Endothelial cell of umbilical vein (primary cell): ENCODE measurements at regions not wholly inside any gene's neighbourhood (a gene's known extent, or its start where the extent isn't known, plus 50 kb on each side); places are given as distances from the start of the nearest gene placed in this dataset.

Source experiments
- BruUV-seq: library from RNA; stranded (reverse); fragments of 400-500 nt; replicated peaks from 2 replicates; lab custom pipeline; 2021; lab: Mats Ljungman, UMichigan
- CTCF ChIA-PET: fragments of 300-600, 350-600 bp; sonication (Branson Sonifier 250); formaldehyde crosslinking; loops from one replicate; lab custom pipeline; 2021; ENCODE audit warnings: antibody characterized with exemption, inconsistent platforms; lab: Charles Lee
- POLR2A ChIA-PET: fragments of 300-600, 350-600 bp; sonication (Branson Sonifier 250); formaldehyde crosslinking; loops from one replicate; lab custom pipeline; 2021; ENCODE audit warnings: antibody characterized with exemption, inconsistent platforms; lab: Charles Lee
- DNase-seq: peaks from one replicate; pipeline ENCODE4 v3.0.0-alpha.2; 2011; ENCODE audit warnings: low read depth, low spot score
- FAIRE-seq: peaks from 2 replicates; lab custom pipeline; 2011; peaks lifted over from hg19 to GRCh38; lab: Jason Lieb, UNC
- H2AFZ ChIP-seq: 2 replicates; pipeline ENCODE4 v1.6.0; 2012; ENCODE audit warnings: low read depth, low read length, control low read depth, inconsistent platforms
- H3K27ac ChIP-seq: 2 replicates; pipeline ENCODE4 v1.5.1; 2011; ENCODE audit warnings: low read depth, mild to moderate bottlenecking, control low read depth, low read length, moderate library complexity; ENCODE audit not compliant: insufficient read depth
- H3K27me3 ChIP-seq, 2 experiments: 2 replicates each; pipeline versions ENCODE4 v1.6.0 to v1.6.1; 2011; ENCODE audit warnings: low read length in 2 of 2, mixed read lengths in 1 of 2; ENCODE audit not compliant: control insufficient read depth in 2 of 2, insufficient read depth in 2 of 2
- H3K36me3 ChIP-seq, 2 experiments: 2 replicates in 1 of 2; 3 replicates in 1 of 2; pipeline ENCODE4 v1.5.1; 2011; ENCODE audit warnings: low read length in 2 of 2, mild to moderate bottlenecking in 1 of 2, moderate library complexity in 1 of 2; ENCODE audit not compliant: control insufficient read depth in 2 of 2, insufficient read depth in 2 of 2; ENCODE audit errors: extremely low read depth in 1 of 2
- H3K4me1 ChIP-seq: 3 replicates; pipeline ENCODE4 v1.5.1; 2011; ENCODE audit warnings: mild to moderate bottlenecking, low read length; ENCODE audit not compliant: control insufficient read depth, insufficient read depth; ENCODE audit errors: extremely low read depth
- H3K4me2 ChIP-seq: 2 replicates; pipeline ENCODE4 v1.6.1; 2011; ENCODE audit warnings: low read length, control low read depth, mixed read lengths; ENCODE audit not compliant: insufficient read depth
- H3K4me3 ChIP-seq, 3 experiments: fragments of 200-600 bp in 1 of 3; sonication (generic), shearing (Covaris generic) in 1 of 3; replicated peaks in 1 of 3; 2 replicates each; pipeline ENCODE4 v1.5.1; 2011 to 2016; ENCODE audit warnings: control low read depth in 3 of 3, low read length in 3 of 3, mild to moderate bottlenecking in 2 of 3, inconsistent platforms in 1 of 3, low read depth in 1 of 3, moderate library complexity in 1 of 3; ENCODE audit not compliant: insufficient read depth in 1 of 3
- H3K79me2 ChIP-seq: 2 replicates; pipeline ENCODE4 v1.6.0; 2012; ENCODE audit warnings: low read length, inconsistent platforms; ENCODE audit not compliant: control insufficient read depth, insufficient read depth
- H3K9ac ChIP-seq: replicated peaks from 2 replicates; pipeline ENCODE3; 2011; ENCODE audit warnings: low read length, control low read depth; ENCODE audit not compliant: insufficient read depth; ENCODE audit errors: extremely low read depth
- H3K9me1 ChIP-seq: replicated peaks from 3 replicates; pipeline ENCODE4 v1.6.0; 2011; ENCODE audit warnings: mild to moderate bottlenecking, low read length; ENCODE audit not compliant: control insufficient read depth, insufficient read depth; ENCODE audit errors: extremely low read depth
- H3K9me3 ChIP-seq: replicated peaks from 2 replicates; pipeline ENCODE4 v1.5.1; 2012; ENCODE audit warnings: low read length, inconsistent platforms; ENCODE audit not compliant: control insufficient read depth, insufficient read depth
- H4K20me1 ChIP-seq: replicated peaks from 2 replicates; pipeline ENCODE3; 2011; ENCODE audit warnings: mild to moderate bottlenecking, low read length; ENCODE audit not compliant: control insufficient read depth, insufficient read depth; ENCODE audit errors: extremely low read depth
- EZH2 ChIP-seq: IDR thresholded peaks from 2 replicates; pipeline ENCODE4 v1.6.1; 2012; ENCODE audit warnings: borderline replicate concordance, low read depth, mild to moderate bottlenecking, moderate library complexity, low read length, inconsistent platforms; ENCODE audit not compliant: severe bottlenecking
- FOS ChIP-seq: IDR thresholded peaks from 2 replicates; pipeline ENCODE4 v1.6.1; 2011; ENCODE audit warnings: mild to moderate bottlenecking, low read length, moderate library complexity, borderline replicate concordance; ENCODE audit not compliant: insufficient read depth
- GATA2 ChIP-seq: IDR thresholded peaks from 2 replicates; pipeline ENCODE4 v1.7.0; 2011; ENCODE audit warnings: low read depth, mild to moderate bottlenecking, moderate library complexity, mixed read lengths, low read length; ENCODE audit not compliant: insufficient read length, insufficient read depth
- JUN ChIP-seq: IDR thresholded peaks from 2 replicates; pipeline ENCODE4 v1.6.1; 2011; ENCODE audit warnings: borderline replicate concordance, low read depth; ENCODE audit not compliant: insufficient read length, insufficient read depth
- MYC ChIP-seq: IDR thresholded peaks from one replicate; pipeline ENCODE4 v1.6.1; 2011; ENCODE audit warnings: mild to moderate bottlenecking, low read depth, low read length
- POLR2A ChIP-seq: IDR thresholded peaks from 2 replicates; pipeline ENCODE4 v1.6.1; 2012; ENCODE audit warnings: low read depth, mild to moderate bottlenecking, control low read depth, low read length
- POLR2AphosphoS5 ChIP-seq: IDR thresholded peaks from 2 replicates; pipeline ENCODE4 v1.6.1; 2012; ENCODE audit warnings: low read depth, mild to moderate bottlenecking, control low read depth, low read length, moderate library complexity; ENCODE audit not compliant: insufficient read depth
- dilution Hi-C: fragments of 300-500 bp; cut with MboI; formaldehyde crosslinking; loops from one replicate; pipeline ENCODE4 v1.15.0; 2019; ENCODE audit warnings: low sequenced_read_pairs; ENCODE audit not compliant: extremely low pct_ligation_motif_present
- intact Hi-C: fragments of 100-400 bp; cut with micrococcal nuclease; formaldehyde crosslinking; loops from one replicate; pipeline ENCODE4 v1.10.0; 2022
- TF ChIP-seq, protein P1 (sequence below): IDR thresholded peaks from 2 replicates; pipeline ENCODE4 v1.6.1; 2011; ENCODE audit not compliant: insufficient read depth, insufficient read length
- TF ChIP-seq, protein P2 (sequence below), 2 donors: IDR thresholded peaks; 1 replicate in 1 of 2; 2 replicates in 1 of 2; pipeline ENCODE4 v1.5.1; 2011; ENCODE audit warnings: low read length in 2 of 2, mild to moderate bottlenecking in 2 of 2, moderate library complexity in 2 of 2, control low read depth in 1 of 2, inconsistent platforms in 1 of 2, low read depth in 1 of 2; ENCODE audit not compliant: insufficient read depth in 1 of 2; ENCODE audit errors: extremely low read depth in 1 of 2

DNA sequence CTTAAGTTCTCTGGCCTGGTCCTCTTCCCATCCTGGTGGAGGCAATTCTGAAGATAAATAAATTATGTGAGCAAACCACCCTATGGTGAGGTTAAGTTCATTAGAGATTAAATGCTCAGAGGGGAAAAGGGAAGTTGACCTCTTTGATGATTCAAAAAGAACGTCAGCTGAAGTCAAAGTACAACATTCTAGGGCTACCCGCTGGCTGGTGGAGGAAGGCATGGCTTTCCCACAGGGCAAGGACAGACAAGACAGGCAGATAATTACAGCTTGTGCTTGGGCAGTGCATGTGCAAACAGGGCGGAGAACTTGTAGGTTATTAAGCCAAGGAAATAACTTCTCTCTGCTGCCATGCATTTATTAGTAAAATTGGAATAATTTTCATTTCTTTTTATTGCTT lies 91.0 kb upstream of the SLC24A3 start:
- H3K4me3 ChIP-seq: no peak overlapping the region
- no peak overlapping the region for H3K27ac ChIP-seq
- no peaks in the 10 kb centered on the region for H3K4me1 ChIP-seq
- H3K27me3 ChIP-seq: no peaks in the 10 kb centered on the region
- no TSS peak for BruUV-seq
- no peaks in the 10 kb centered on the region for H3K79me2 ChIP-seq
- peaks cover 3% of the 10 kb centered on the region for H3K9me3 ChIP-seq
- POLR2A ChIA-PET: no interaction called here
- no peaks in the 10 kb centered on the region for H3K9me1 ChIP-seq
- no peaks in the 10 kb centered on the region for H3K36me3 ChIP-seq
- no peaks in the 10 kb centered on the region for H4K20me1 ChIP-seq
- TF ChIP-seq GATA2: no peak
- TF ChIP-seq, protein P1, sequence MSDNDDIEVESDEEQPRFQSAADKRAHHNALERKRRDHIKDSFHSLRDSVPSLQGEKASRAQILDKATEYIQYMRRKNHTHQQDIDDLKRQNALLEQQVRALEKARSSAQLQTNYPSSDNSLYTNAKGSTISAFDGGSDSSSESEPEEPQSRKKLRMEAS: no peak
- TF ChIP-seq MYC: no peak
- TF ChIP-seq JUN: no peak
- TF ChIP-seq POLR2AphosphoS5: no peak
- no peak for TF ChIP-seq FOS
- TF ChIP-seq POLR2A: no peak
- intact Hi-C loops: no loop called here
- dilution Hi-C loops: no loop called here
- no peak overlapping the region for H3K4me2 ChIP-seq
- no peak overlapping the region for H2AFZ ChIP-seq
- no peak overlapping the region for H3K9ac ChIP-seq
- CTCF ChIA-PET: no interaction called here
- DNase-seq (no peak), FAIRE-seq (no peak)

DNA sequence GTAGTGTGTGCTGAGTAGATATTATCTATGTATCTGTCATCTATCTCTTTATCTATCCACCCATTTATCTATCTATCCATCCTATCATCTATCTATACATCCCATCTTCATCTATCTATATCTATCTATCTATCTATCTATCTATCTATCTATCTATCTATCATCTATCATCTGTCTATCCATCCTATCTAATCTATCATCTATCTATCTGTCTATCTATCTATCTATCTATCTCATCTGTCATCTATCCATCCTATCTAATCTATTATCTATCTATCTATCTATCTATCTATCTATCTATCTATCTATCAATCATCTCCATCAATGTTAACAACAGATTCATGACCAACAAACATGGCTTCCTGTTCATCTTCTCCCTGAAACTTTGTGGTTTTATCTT lies 90.5 kb upstream of the SLC24A3 start:
- Histone ChIP-seq H3K9me1 (no peaks in the 10 kb centered on the region), H3K4me1 (no peaks in the 10 kb centered on the region), H3K9ac (no peak overlapping the region), H3K4me2 (no peak overlapping the region), H2AFZ (no peak overlapping the region), H3K27ac (no peak overlapping the region), H3K4me3 (no peak overlapping the region), H3K36me3 (no peaks in the 10 kb centered on the region), H4K20me1 (no peaks in the 10 kb centered on the region), H3K79me2 (no peaks in the 10 kb centered on the region), H3K27me3 (no peaks in the 10 kb centered on the region), H3K9me3 (peaks cover 3% of the 10 kb centered on the region)
- intact Hi-C loops (no loop called here), dilution Hi-C loops (no loop called here)
- CTCF ChIA-PET: no interaction called here
- POLR2A ChIA-PET: no interaction called here
- no TSS peak for BruUV-seq
- FAIRE-seq (no peak), DNase-seq (no peak)
- TF ChIP-seq POLR2A (no peak), FOS (no peak), MYC (no peak), POLR2AphosphoS5 (no peak), EZH2 (no peak), GATA2 (no peak), JUN (no peak)
- TF ChIP-seq, protein P2, sequence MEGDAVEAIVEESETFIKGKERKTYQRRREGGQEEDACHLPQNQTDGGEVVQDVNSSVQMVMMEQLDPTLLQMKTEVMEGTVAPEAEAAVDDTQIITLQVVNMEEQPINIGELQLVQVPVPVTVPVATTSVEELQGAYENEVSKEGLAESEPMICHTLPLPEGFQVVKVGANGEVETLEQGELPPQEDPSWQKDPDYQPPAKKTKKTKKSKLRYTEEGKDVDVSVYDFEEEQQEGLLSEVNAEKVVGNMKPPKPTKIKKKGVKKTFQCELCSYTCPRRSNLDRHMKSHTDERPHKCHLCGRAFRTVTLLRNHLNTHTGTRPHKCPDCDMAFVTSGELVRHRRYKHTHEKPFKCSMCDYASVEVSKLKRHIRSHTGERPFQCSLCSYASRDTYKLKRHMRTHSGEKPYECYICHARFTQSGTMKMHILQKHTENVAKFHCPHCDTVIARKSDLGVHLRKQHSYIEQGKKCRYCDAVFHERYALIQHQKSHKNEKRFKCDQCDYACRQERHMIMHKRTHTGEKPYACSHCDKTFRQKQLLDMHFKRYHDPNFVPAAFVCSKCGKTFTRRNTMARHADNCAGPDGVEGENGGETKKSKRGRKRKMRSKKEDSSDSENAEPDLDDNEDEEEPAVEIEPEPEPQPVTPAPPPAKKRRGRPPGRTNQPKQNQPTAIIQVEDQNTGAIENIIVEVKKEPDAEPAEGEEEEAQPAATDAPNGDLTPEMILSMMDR (IDR thresholded peaks at IDR 0.05; ENCODE audit: extremely low read depth in 1 of 2, insufficient read depth in 1 of 2, low read depth in 1 of 2, low read length in 2 of 2): no peak
- TF ChIP-seq, protein P1: no peak
